ENCODE measurements at regions not wholly inside any gene's neighbourhood (a gene's known extent, or its start where the extent isn't known, plus 50 kb on each side); places are given as distances from the start of the nearest gene placed in this dataset.
"Not testable (repeated sequence)": the region's sequence is repeated elsewhere in the genome, so short reads cannot be mapped to it uniquely, and the experiment has no call there.

GRCh38 chrX:65610481-65610880 lies 57.0 kb upstream of the MSN start:
- no peak for DNase-seq (ENCODE audit: low spot score)

DNA sequence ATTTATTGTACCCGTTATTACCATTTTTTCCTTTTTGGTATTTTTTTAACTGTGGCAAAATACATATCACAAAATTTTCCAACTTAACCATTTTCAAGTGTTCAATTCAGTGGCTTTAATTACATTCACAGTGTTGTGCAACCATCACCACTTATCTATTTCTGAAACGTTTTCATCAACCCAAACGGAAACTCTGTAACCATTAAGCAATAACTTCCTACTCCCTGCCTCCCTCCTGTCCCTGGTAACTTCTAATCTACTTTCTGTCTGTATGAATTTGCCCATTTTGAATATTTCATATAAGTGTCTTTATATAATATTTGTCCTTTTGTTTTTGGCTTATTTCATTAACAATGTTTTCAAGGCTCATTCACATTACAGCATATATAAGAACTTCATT lies 57.4 kb upstream of the MSN start:
- no peak for DNase-seq (ENCODE audit: low spot score)

DNA sequence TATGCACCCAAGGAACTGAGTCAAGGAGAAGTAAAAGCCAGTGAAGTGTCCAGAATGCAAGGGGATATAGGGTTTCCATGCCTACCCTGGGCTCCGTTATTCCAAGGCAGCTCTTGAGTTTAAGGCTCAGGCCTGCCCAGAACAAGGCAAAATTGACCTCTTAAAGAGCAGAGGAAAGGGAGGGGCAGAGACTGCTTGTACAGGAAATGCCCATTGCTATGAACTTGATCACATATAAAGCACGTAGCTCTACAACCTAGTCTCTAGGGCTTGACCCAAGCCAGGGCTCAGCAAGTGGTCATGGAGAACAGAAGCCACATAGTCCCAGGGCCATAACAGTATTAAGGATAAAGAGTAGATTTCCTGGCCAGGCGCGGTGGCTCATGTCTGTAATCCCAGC lies 58.2 kb upstream of the MSN start:
- no peak for DNase-seq (ENCODE audit: low spot score)

GRCh38 chrX:65608026-65608425 lies 59.4 kb upstream of the MSN start:
- DNase-seq (ENCODE audit: low spot score) = no peak

DNA sequence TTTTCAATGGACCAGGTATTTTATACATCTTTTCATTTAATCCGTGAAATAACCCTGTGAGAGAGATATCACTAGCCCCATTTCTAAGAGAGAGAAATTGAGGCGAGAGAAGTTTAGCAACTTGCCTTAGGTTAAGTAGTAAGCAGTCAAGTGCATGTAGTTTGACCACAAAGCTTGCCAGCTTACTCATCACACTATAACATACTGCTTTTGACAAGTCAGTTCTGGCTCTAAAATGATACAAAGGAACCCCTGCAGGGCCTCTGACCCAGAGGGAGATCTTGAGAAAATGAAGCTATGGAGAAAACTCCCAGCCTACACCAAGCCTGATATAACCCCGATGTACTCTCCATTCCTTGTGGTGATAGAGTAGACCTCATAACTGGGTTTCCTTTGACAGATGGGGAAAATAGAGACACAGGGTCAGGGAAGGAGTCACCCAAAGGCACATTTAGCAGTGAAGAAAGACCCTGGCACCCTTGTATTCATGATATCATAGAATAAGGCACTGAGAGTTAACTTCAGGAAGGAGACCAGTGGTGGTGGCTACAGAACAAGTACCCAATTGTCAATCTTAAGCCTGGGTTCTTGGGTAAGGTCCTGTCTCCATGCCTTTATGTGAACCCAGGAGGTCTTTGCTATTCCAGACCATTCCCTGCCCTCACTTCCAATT lies 60.2 kb upstream of the MSN start:
- DNase-seq (ENCODE audit: low spot score) = no peak

DNA sequence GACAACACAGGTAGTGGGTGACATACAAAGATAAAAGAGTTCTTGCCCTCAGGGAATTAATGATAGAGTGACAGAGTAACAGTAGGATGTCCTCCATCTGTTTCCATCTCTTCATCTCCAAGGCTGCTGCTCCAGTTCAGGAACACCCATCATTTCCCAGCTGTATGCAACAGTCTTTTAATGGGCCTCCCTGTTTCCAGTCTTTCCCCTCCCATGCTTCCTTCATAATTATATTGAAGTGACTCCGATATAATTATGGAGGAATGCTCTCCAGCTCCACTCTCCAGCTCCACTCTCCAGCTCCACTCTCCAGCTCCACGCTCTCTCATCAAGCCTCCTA lies 65.3 kb upstream of the MSN start:
- no peak for DNase-seq (ENCODE audit: low spot score)

GRCh38 chrX:65601530-65602220 lies 65.8 kb upstream of the MSN start:
- DNase-seq (ENCODE audit: low spot score) = peak; percentile 40

DNA sequence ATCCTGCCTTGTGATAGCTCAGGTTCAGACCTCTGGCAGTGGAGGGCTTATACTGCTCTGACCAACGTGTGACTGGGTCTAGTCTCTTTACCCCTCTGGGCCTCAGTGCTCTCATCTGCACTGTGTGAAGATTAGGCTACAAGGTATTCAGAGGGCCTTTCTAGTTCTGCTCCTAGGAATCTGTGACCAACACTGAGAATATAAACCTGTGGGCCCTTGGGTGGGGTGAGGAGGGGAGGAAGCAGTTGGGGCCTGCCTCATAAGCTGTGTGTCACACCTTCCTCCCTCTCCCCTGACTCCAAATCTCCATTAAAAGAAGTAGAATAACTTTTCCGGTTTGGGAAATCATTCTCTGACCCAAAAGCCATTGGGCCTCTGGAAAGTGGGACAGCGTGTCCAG lies 66.3 kb upstream of the MSN start:
- no peak for DNase-seq (ENCODE audit: low spot score)

DNA sequence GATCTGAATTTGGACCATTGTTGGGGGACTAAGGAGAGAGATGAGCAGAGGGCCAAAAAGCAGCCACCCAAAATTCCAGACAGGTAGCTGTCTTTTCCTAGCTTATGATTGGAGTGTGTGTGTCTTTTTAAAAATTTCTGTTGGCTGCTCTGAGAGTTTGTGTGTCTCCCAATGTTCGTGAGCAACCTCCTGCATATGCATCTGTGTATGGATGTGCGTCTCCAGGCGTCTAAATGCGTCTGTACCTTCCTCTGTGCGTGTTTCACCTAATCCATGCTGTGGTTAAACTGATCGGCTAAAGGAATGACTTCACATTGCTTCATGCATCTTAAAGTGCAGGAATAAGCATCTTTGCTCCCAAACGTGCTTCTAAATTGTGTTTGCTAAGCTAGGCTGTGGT lies 65.5 kb upstream of the LAS1L start:
- DNase-seq (ENCODE audit: low spot score) = no peak

DNA sequence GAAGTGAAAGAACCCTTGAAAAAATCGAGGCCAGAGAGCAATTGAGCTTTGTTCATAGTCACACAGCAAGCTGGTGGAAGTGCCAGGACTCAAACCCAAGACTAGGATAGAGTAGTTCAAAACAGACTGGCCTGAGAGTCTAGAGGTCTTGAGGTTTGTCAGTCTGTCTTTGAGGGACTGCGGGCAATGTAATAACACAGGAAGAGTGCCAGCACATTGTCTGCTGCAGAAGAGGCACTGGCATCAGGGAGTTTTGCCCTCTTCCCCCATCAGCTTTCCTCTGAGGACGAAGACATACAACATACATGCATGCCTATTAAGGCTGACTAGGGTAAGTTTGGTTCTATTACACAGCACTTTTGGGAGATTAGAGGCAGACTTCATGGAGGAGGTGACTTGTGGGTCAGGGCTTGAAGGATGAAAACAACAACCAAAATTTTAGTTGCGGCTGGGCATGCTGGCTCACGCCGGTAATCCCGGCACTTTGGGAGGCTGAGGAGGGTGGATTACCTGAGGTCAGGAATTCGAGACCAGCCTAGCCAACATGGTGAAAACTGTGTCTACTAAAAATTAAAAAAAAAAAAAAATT lies 64.1 kb upstream of the LAS1L start:
- DNase-seq (ENCODE audit: low spot score) = no peak

GRCh38 chrX:65596270-65597034 lies 61.9 kb upstream of the LAS1L start:
- DNase-seq (ENCODE audit: low spot score) = no peak

GRCh38 chrX:65595460-65595876 lies 60.9 kb upstream of the LAS1L start:
- DNase-seq (ENCODE audit: low spot score) = peak; percentile 90

GRCh38 chrX:65591206-65591605 lies 56.6 kb upstream of the LAS1L start:
- DNase-seq (ENCODE audit: low spot score) = no peak

DNA sequence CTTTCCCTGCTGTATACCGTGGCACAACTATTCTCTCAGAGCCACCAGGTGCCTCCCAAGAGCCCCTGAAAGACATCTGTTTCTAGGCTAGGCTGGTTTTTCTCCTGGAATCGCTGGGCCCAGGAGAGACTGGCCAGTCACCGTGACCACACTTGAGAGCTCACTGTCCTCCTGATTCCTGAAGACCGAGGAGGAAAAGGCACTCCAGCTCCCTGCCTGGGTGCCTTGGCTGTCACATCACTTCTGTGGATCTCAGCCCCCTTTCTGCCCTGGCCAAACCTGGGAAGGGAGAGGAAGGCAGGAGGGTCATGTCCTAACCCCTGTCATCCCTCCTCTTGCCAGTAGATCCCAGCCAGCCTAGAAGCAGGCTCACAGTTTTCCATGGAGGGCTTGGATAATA lies 54.7 kb upstream of the LAS1L start:
- no peak for DNase-seq (ENCODE audit: low spot score)

DNA sequence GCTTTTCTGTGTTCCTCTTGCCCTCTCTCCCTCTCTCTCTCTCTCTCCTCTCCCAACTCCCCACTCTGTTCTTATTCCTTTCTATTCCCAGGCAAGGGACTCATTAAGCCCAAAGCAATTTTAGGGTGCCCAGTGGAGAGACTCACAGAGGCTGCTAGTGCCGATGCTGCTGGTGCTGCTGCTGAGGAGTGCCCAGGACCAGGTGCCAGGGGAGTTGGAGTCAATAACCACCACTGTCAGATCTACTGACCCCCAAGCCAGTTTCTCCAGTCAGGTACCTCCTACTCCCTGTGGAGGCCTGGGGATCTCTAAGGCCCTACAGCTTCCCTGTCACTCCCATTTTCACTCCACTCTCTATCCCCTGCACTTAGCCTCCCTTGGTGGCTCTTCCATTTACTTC lies 54.2 kb upstream of the LAS1L start:
- no peak for DNase-seq (ENCODE audit: low spot score)

- peak; percentile 65 for DNase-seq (ENCODE audit: low spot score)
These were observed 53.3 kb upstream of the LAS1L start for GRCh38 chrX:65587616-65588526.

DNA sequence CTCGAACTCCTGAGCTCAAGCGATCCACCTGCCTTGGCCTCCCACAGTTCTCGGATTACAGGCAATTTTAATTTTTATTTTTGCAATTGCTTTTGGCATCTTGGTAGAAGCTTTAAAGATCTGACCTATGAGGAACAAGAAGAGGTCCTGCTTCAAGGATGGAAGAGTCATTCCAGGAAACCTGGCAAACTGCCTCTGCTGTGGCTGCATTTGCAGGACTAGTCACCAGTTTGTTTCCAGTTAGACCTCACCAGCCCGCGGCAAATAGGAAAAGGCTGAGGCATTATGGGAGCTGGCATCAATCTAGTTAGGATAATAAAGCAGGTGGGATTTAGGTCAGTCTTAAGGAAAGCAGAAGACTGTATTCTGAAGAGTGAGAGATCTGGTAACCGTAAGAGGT lies 51.9 kb upstream of the LAS1L start:
- DNase-seq (ENCODE audit: low spot score) = no peak

DNA sequence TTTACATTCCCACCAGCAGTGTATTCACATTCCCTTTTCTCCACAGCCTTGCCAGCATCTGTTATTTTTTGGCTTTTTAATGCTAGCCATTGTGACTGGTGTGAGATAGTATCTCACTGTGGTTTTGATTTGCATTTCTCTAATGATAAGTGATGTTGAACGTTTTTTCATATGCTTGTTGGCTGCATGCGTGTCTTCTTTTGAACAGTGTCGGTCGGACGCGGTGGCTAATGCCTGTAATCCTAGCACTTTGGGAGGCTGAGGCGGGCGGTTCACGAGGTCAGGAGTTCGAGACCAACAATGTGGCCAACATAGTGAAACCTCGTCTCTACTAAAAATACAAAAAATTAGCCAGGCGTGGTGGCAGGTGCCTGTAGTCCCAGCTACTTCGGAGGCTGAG lies 50.6 kb upstream of the LAS1L start:
- DNase-seq (ENCODE audit: low spot score) = not testable (repeated sequence)

Data from Ammon's horn (tissue), 1 donor.